ENCODE measurements at regions not wholly inside any gene's neighbourhood (a gene's known extent, or its start where the extent isn't known, plus 50 kb on each side); places are given as distances from the start of the nearest gene placed in this dataset.

GRCh38 chr4:3834663-3835521, 68.7 kb downstream of the ADRA2C start:
- no peak for DNase-seq (ENCODE audit: unreplicated experiment)
- Mint-ChIP-seq H3K36me3 (ENCODE audit: insufficient read depth, unreplicated experiment) (no peaks in the 10 kb centered on the region), H3K27me3 (ENCODE audit: insufficient read depth, unreplicated experiment) (peaks cover 57% of the 10 kb centered on the region), H3K9me3 (ENCODE audit: unreplicated experiment) (no peaks in the 10 kb centered on the region), H3K4me3 (ENCODE audit: unreplicated experiment) (no peak overlapping the region), H3K27ac (ENCODE audit: low read depth, unreplicated experiment) (no peak overlapping the region), H3K4me1 (ENCODE audit: insufficient read depth, unreplicated experiment) (no peaks in the 10 kb centered on the region)
- no peak for TF ChIP-seq CTCF (IDR thresholded peaks at IDR 0.05; ENCODE audit: unreplicated experiment)
- no TSS peak for BruUV-seq (replicated peaks)
- intact Hi-C loops (cut with micrococcal nuclease): no loop called here
- POLR2A ChIA-PET: no interaction called here
- CTCF ChIA-PET: interaction anchor here (1.1 kb wide), 1 partner anchor 29 kb away, joined by 3 read pairs; no protein-coding TSS in a partner anchor

GRCh38 chr4:3835527-3836405, 69.6 kb downstream of the ADRA2C start:
- BruUV-seq (replicated peaks): no TSS peak
- Mint-ChIP-seq H3K27me3 (ENCODE audit: insufficient read depth, unreplicated experiment) (peaks cover 56% of the 10 kb centered on the region), H3K4me3 (ENCODE audit: unreplicated experiment) (no peak overlapping the region), H3K9me3 (ENCODE audit: unreplicated experiment) (no peaks in the 10 kb centered on the region), H3K27ac (ENCODE audit: low read depth, unreplicated experiment) (no peak overlapping the region), H3K4me1 (ENCODE audit: insufficient read depth, unreplicated experiment) (no peaks in the 10 kb centered on the region), H3K36me3 (ENCODE audit: insufficient read depth, unreplicated experiment) (no peaks in the 10 kb centered on the region)
- intact Hi-C loops (cut with micrococcal nuclease): no loop called here
- DNase-seq (ENCODE audit: unreplicated experiment): no peak
- TF ChIP-seq CTCF (IDR thresholded peaks at IDR 0.05; ENCODE audit: unreplicated experiment): no peak
- POLR2A ChIA-PET: no interaction called here
- CTCF ChIA-PET: interaction anchor here (0.8 kb wide), 1 partner anchor 1588 kb away, joined by 3 read pairs; no protein-coding TSS in a partner anchor

GRCh38 chr4:3836406-3836755, 70.2 kb downstream of the ADRA2C start:
- intact Hi-C loops (cut with micrococcal nuclease): no loop called here
- ChIA-PET CTCF (no interaction called here), POLR2A (no interaction called here)
- Mint-ChIP-seq H3K36me3 (ENCODE audit: insufficient read depth, unreplicated experiment) (no peaks in the 10 kb centered on the region), H3K27ac (ENCODE audit: low read depth, unreplicated experiment) (no peak overlapping the region), H3K27me3 (ENCODE audit: insufficient read depth, unreplicated experiment) (peaks cover 58% of the 10 kb centered on the region), H3K4me1 (ENCODE audit: insufficient read depth, unreplicated experiment) (no peaks in the 10 kb centered on the region), H3K4me3 (ENCODE audit: unreplicated experiment) (no peak overlapping the region), H3K9me3 (ENCODE audit: unreplicated experiment) (no peaks in the 10 kb centered on the region)
- DNase-seq (ENCODE audit: unreplicated experiment): no peak
- no peak for TF ChIP-seq CTCF (IDR thresholded peaks at IDR 0.05; ENCODE audit: unreplicated experiment)
- BruUV-seq (replicated peaks): no TSS peak
